H7 (cell line): ENCODE measurements at regions not wholly inside any gene's neighbourhood (a gene's known extent, or its start where the extent isn't known, plus 50 kb on each side); places are given as distances from the start of the nearest gene placed in this dataset.
A peak's percentile ranks its signal among the peaks of the same experiment; 100 is the strongest.

Experiments used
- DNase-seq: peaks from one replicate; pipeline ENCODE4 v3.0.0; 2012
- H3K27me3 ChIP-seq: 2 replicates; pipeline ENCODE4 v1.6.0; 2011; ENCODE audit warnings: mild to moderate bottlenecking, low read length; ENCODE audit not compliant: control insufficient read depth, insufficient read depth
- H3K36me3 ChIP-seq: replicated peaks from 2 replicates; pipeline ENCODE4 v1.5.1; 2011; ENCODE audit warnings: low read length; ENCODE audit not compliant: control insufficient read depth, insufficient read depth
- H3K4me3 ChIP-seq: 2 replicates; pipeline ENCODE4 v1.5.1; 2011; ENCODE audit warnings: low read depth, mild to moderate bottlenecking, control low read depth, low read length, moderate library complexity; ENCODE audit not compliant: insufficient read depth

DNA sequence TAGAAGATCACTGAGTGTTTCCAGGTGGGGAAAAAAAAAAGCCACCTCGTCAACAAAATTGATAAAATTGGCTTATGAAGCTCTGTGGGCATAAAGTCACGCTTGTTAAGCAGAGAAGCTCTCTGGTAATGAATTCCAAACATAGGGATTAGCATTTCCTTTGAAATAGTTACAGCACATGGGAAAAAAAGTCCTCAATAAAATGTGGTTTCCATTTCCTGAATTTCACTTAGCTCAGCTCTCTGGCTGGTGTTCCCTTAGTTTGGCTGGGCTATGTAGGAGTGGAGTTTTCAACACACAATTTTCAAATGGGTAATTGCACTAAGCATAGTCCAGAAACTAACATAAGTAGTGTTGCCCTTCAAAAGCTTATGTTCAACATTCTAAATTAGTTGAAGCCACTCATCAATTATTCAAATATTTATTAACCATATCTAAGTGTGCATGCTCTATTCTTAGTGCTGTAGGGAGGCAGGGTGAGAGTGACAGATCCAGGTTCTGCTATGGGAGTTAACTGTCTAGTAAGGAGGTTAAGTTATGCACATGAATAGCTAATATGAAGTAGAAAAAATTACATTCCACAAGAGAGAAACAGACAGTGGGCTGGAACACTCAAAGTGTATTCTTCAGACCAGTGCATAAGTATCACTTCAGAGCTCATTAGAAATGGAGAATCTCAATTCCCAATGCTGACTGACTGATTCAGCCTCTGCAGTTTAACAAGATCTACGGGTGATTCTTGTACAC is 445.7 kb downstream of the SMARCA1 start:
- no peak overlapping the region for H3K4me3 ChIP-seq
- DNase-seq = no peak
- no peaks in the 10 kb centered on the region; the same call in 1 of the 2 replicates for H3K36me3 ChIP-seq
- H3K27me3 ChIP-seq = no peaks in the 10 kb centered on the region

DNA sequence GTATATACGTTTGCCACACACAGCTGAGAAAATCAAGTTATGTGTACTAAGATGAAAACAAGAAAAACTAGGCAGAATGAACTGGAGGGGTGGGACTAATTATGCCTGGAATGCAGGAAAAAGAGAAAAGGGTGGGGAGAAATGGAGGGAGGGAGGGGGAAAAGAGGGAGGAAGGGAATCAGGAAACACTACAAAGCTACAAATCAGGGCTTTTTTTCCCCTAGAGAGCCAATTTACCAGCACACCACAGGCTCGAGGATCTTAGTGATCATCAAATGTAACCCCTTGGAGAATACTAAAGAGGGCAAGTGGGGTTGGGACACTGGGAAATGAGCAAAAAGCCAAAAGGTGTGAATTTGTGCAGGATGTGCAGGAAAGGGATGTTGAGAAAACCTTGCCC is 451.9 kb downstream of the SMARCA1 start:
- Histone ChIP-seq H3K27me3 (no peaks in the 10 kb centered on the region), H3K4me3 (no peak overlapping the region), H3K36me3 (no peaks in the 10 kb centered on the region)
- no peak for DNase-seq

DNA sequence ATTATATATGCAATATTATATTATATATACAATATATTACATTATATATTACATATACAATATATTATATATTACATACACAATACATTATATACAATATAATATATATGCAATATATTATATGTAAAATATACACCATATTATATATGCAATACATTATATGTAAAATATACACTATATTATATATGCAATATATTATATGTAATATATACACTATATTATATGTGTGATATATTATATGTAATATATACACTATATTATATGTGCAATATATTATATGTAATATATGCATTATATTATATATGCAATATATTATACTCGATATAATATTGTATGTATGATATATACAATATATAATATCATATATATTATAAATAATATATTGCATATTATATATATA is 457.4 kb downstream of the SMARCA1 start:
- Histone ChIP-seq H3K27me3 (no peaks in the 10 kb centered on the region), H3K4me3 (no peak overlapping the region), H3K36me3 (no peaks in the 10 kb centered on the region)
- no peak for DNase-seq

DNA sequence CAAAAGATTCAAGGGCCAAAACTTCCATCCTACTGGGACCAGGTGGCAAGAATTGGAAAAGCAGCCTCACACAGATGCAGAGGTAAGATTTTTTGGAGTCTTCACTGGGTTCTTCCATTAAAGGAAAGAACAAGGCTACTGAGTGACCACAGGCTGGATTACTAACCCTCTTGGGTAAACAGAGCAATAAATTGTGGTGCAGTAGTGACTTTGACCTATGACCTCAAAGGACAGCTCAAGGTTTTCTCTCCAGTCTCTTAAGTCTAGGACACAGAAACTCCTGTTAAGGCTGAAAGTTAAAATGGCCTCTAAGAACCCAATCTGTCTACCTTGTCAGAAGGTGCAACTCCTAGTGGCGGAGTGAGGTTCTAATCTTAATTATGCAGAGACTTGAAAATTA is 464.9 kb downstream of the SMARCA1 start:
- H3K36me3 ChIP-seq = no peaks in the 10 kb centered on the region
- DNase-seq = no peak
- H3K27me3 ChIP-seq = no peaks in the 10 kb centered on the region
- no peak overlapping the region for H3K4me3 ChIP-seq

DNA sequence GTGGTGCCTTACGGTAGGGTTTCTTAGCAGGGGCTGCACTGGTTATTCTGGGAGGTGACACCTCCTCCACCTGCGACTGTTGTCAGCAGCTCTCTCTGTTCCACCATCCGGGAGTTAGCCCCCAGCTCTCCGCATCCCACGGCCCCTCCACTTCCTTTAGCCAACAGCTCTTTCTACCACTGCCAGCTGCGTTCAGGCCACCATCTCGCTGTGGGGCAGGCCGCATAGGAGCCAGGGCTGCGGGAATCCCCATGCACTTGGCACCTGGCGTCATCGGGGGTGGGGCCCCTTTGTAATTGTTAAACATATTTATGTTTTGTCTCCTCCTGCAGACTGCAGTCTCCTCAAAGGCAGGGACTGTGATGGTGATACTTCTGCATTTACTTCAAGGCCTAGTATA is 480.2 kb downstream of the SMARCA1 start:
- H3K4me3 ChIP-seq = no peak overlapping the region
- no peaks in the 10 kb centered on the region for H3K36me3 ChIP-seq
- peak; percentile 29 for DNase-seq
- H3K27me3 ChIP-seq = no peaks in the 10 kb centered on the region

DNA sequence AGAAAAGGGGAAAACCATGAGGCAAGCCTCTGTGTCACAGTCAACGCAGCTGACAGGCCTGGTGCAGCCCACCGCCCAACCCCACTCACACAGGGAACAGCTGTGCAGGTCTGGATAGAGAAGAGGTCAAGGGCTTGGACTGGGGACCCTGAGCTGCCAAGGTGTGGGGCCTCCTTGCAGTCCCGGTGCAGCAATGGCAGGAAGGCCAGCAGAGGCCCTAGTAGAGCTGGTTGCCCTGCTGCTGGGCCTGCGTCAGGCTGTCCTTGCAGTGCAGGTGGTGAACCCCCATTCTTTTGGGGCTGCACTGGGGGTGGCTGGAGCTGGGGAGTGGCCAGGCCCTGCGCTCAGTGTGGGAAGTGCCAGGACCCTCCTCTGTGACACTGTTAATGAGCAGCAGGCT is 482.0 kb downstream of the SMARCA1 start:
- Histone ChIP-seq H3K36me3 (no peaks in the 10 kb centered on the region), H3K27me3 (no peaks in the 10 kb centered on the region), H3K4me3 (no peak overlapping the region)
- DNase-seq = no peak

DNA sequence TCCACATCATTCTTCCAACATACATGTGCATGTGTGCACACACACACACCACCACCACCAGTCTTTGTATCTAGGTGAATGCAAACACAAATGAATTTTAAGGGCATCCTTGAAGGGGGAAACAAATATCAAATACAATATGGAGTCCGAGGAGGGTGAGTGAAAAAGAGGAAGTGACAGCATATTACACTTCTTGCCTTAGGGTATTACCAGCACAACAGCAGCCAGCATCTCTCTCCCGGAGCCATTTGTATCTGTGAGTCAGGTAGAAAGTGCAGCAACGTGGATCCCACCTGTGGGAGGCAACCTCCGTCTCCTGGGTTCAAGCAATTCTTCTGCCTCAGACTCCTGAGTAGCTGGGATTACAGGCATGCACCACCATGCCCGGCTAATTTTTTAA is 483.2 kb downstream of the SMARCA1 start:
- no peak overlapping the region for H3K4me3 ChIP-seq
- no peak for DNase-seq
- H3K27me3 ChIP-seq = no peaks in the 10 kb centered on the region
- no peaks in the 10 kb centered on the region for H3K36me3 ChIP-seq

DNA sequence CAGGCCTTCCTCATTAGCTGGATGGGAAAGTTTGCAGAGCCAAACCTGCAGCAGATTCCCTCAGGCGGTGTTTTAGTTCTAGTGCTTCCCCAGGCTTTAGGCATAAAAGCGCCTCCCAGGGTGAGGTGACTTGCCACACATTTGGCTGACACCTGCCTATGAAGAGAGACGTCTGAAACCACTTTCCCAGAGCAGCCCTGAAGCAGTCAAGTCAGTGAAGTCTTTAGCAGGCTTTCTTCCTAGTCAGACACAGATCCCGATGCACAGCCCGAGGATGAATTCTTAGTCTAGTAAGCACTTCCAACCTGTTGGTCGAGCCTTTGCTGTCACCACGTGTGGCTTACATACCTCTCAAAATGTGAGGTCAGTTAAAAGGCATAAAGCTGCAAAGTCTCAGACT is 484.1 kb downstream of the SMARCA1 start:
- H3K27me3 ChIP-seq = no peaks in the 10 kb centered on the region
- no peaks in the 10 kb centered on the region for H3K36me3 ChIP-seq
- DNase-seq = no peak
- no peak overlapping the region for H3K4me3 ChIP-seq

DNA sequence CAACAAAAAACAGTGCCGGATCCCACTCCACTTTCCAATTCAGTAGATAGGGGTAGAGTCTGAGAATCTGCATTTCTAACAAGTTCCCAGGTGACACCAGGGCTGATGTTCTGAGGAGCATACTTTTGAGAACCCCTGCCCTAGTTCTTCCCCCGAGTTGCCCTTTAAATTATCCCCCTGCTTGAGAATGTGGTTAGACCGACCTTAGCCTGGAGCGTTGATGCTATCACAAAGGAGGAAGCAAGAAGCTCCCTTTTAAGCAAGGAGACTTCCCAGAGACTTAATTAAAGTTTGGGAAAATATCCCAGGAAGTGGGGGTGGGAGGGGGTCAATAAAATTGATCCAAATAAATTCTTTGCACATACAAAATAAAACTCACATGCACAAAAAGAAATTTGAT is 485.9 kb downstream of the SMARCA1 start:
- DNase-seq = no peak
- H3K4me3 ChIP-seq = no peak overlapping the region
- H3K27me3 ChIP-seq = no peaks in the 10 kb centered on the region
- H3K36me3 ChIP-seq = no peaks in the 10 kb centered on the region

DNA sequence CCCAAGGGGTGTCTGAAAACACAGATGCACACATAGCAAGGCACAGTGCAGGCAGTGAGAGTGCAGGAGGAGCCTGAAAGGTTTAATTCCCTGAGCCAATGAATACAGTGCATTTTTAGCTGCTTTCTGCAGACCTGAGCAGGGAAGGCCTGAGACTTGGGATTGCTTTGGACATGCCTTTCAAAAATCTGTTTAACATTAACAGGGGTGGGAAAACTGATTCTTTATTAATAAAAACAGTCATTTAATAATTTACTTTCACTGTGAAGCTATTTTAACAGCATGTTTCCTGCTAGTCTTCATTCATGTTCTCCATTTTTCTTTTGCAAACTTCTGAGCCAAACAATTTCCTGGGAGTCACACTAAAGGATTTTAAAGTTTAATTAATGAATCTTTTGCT is 488.1 kb downstream of the SMARCA1 start:
- Histone ChIP-seq H3K4me3 (no peak overlapping the region), H3K36me3 (no peaks in the 10 kb centered on the region), H3K27me3 (no peaks in the 10 kb centered on the region)
- no peak for DNase-seq

DNA sequence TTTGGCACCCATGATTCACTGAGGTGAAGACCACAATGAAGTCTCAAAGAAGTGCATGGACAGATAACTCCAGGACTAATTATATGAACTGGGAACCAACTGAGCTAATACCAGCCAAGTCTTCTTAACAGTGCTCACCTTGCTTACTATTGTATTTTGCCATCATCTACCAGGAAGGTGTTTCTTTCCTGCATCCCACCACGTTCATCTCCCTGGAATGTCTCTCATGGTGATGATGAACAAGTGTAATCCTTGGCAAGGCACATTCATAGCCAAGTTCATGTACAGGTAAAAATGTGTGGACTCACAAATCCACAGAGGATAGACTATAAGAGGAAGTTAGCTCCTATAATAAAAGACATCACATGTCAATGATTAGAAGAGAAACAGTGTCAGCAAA is 489.1 kb downstream of the SMARCA1 start:
- Histone ChIP-seq H3K27me3 (no peaks in the 10 kb centered on the region), H3K4me3 (no peak overlapping the region)
- DNase-seq = no peak

DNA sequence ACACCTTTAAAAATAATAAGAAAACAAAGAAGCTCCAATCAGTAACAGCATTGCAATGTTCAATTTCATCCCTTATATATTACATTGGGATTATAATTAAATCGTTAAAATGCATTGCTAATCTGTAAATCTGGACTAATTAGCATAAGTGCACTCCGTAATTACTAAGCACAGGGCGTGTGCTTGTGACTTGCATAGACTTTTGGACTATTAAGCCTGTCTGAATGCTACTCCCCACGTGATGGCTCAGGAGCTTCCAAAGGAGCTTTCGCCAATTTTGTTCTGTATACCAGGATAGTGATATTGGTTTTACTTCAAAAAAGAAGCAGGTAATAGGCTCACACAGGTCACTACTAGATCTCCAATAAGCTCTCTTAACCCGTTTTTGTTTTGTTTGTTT is 497.1 kb downstream of the SMARCA1 start:
- H3K27me3 ChIP-seq = no peaks in the 10 kb centered on the region
- DNase-seq = no peak
- no peaks in the 10 kb centered on the region for H3K36me3 ChIP-seq
- no peak overlapping the region for H3K4me3 ChIP-seq

More for the DNA sequence above, 489.1 kb downstream of the SMARCA1 start:
- no peaks in the 10 kb centered on the region for H3K36me3 ChIP-seq

DNA sequence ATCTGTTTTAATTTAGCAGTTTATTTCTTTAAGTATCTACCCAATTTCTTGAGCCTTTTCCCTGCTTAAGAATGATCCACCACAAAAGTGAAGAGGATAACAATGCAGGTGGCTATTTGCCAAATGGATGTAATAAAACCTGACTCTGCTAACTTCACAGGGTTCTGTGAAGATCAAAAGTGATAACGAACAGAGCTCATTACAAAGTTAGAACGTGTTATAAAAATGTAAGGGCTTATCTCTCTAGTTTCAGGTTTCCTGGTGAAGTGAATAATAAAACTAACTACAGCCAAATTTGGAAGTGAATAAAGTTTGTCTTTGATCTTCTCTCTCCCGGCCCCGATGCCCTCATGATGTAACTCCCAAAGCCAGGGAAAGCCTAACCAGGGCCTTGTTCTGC is 497.9 kb downstream of the SMARCA1 start:
- Histone ChIP-seq H3K36me3 (no peaks in the 10 kb centered on the region), H3K27me3 (no peaks in the 10 kb centered on the region), H3K4me3 (no peak overlapping the region)
- DNase-seq = no peak

DNA sequence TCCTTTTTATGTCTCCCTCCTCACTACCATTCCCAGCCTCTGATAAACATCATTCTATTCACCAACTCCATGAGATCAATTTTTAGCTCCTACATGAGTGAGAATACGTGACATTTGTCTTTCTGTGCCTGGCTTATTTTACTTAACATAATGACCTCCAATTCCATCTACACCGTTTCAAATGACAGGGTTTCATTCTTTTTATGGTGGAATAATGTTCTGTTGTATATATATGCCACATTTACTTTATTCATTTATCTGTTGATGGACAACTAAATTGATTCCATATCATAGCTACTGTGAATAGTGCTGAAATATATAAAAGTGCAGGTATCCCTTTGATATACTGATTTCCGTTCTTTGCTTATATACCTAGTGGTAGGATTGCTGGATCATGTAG is 503.9 kb downstream of the SMARCA1 start:
- Histone ChIP-seq H3K4me3 (no peak overlapping the region), H3K36me3 (no peaks in the 10 kb centered on the region), H3K27me3 (no peaks in the 10 kb centered on the region)
- DNase-seq = no peak

DNA sequence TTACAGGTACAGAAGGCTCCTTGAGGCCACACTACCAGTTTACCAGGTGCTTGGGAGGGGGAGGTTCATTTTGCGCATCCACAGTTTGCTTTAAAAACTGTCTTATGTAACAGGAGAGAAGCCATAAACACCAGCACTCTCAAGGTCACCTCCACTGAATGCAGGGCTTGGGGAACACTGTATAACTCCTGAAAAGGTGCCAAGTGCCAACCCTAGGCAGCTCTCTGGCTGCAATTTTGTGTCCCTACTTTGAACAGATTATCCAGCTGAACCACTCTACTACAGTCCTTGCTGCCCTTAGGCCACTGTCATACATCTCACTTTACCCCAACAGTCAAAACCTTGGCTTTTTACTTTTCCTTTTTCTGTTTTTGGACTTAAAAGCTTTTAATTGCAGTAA is 507.9 kb downstream of the SMARCA1 start:
- no peaks in the 10 kb centered on the region for H3K27me3 ChIP-seq
- H3K36me3 ChIP-seq = no peaks in the 10 kb centered on the region
- no peak for DNase-seq

DNA sequence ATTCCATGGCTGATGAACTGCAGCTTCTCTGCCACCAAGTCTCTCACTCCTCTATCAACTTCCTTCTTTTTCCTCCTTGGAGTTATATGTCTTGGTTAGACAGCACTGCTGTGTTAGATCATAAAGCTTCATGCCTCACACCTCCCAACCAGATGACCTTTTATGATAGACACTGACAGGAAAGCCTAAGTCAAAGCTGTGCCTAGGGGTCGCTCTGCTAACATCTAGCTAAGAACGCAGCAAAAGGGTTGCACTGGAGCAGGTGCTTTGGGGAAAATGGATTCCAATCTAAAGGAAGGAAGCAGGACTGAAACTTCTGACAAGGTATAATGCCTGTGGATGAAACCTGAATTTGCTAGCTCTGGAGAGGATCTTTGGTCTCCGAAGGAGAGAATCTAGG is 509.7 kb downstream of the SMARCA1 start:
- no peak overlapping the region for H3K4me3 ChIP-seq
- no peaks in the 10 kb centered on the region for H3K27me3 ChIP-seq
- no peak for DNase-seq
- H3K36me3 ChIP-seq = no peaks in the 10 kb centered on the region

More for the DNA sequence above, 507.9 kb downstream of the SMARCA1 start:
- H3K4me3 ChIP-seq = no peak overlapping the region
